Karpas-422 (cell line): ENCODE measurements at regions not wholly inside any gene's neighbourhood (a gene's known extent, or its start where the extent isn't known, plus 50 kb on each side); places are given as distances from the start of the nearest gene placed in this dataset.

Experiments
- DNase-seq: peaks from one replicate; pipeline ENCODE4 v3.0.0-alpha.2; 2015
- H2AFZ ChIP-seq: fragments of 200-600 bp; sonication (generic); 2 replicates; pipeline ENCODE4 v1.6.1; 2014; ENCODE audit warnings: antibody characterized with exemption, low read length, mixed read lengths
- H3K27ac ChIP-seq: fragments of 200-600 bp; sonication (generic); 2 replicates; pipeline ENCODE4 v1.5.1; 2014; ENCODE audit warnings: mild to moderate bottlenecking, low read length, moderate library complexity
- H3K27me3 ChIP-seq: fragments of 200-600 bp; sonication (generic); 2 replicates; pipeline ENCODE4 v1.6.1; 2014; ENCODE audit warnings: low read length, mixed read lengths
- H3K36me3 ChIP-seq: fragments of 200-600 bp; sonication (generic); 2 replicates; pipeline ENCODE4 v1.6.1; 2014; ENCODE audit warnings: low read length, mixed read lengths; ENCODE audit not compliant: insufficient read depth
- H3K4me1 ChIP-seq: fragments of 200-600 bp; sonication (generic); 2 replicates; pipeline ENCODE4 v1.6.1; 2014; ENCODE audit warnings: mild to moderate bottlenecking, low read length, mixed read lengths
- H3K4me2 ChIP-seq: fragments of 200-600 bp; sonication (generic); 2 replicates; pipeline ENCODE4 v1.6.1; 2014; ENCODE audit warnings: low read length, low read depth, mild to moderate bottlenecking; ENCODE audit not compliant: poor library complexity, severe bottlenecking
- H3K4me3 ChIP-seq: fragments of 200-600 bp; sonication (generic); 2 replicates; pipeline ENCODE4 v1.5.1; 2014; ENCODE audit warnings: mild to moderate bottlenecking, antibody characterized with exemption, low read length, mixed read lengths
- H3K79me2 ChIP-seq: fragments of 200-600 bp; sonication (generic); 2 replicates; pipeline ENCODE4 v1.6.1; 2014; ENCODE audit warnings: mild to moderate bottlenecking, low read length, mixed read lengths
- H3K9ac ChIP-seq: fragments of 200-600 bp; sonication (generic); 2 replicates; pipeline ENCODE4 v1.6.0; 2014; ENCODE audit warnings: low read length
- H3K9me2 ChIP-seq: fragments of 200-600 bp; sonication (generic), shearing (Covaris generic); replicated peaks from 2 replicates; pipeline ENCODE4 v1.6.0; 2014; ENCODE audit warnings: mild to moderate bottlenecking, low read length, moderate library complexity; ENCODE audit not compliant: insufficient read depth
- H3K9me3 ChIP-seq: fragments of 300-700, 200-600 bp; sonication (generic); 2 replicates; pipeline ENCODE4 v1.6.1; 2014; ENCODE audit warnings: low read length, mixed read lengths
- H4K20me1 ChIP-seq: fragments of 200-600 bp; sonication (generic); 2 replicates; pipeline ENCODE4 v1.6.1; 2014; ENCODE audit warnings: mild to moderate bottlenecking, antibody characterized with exemption, low read length, low read depth; ENCODE audit not compliant: insufficient read depth

DNA sequence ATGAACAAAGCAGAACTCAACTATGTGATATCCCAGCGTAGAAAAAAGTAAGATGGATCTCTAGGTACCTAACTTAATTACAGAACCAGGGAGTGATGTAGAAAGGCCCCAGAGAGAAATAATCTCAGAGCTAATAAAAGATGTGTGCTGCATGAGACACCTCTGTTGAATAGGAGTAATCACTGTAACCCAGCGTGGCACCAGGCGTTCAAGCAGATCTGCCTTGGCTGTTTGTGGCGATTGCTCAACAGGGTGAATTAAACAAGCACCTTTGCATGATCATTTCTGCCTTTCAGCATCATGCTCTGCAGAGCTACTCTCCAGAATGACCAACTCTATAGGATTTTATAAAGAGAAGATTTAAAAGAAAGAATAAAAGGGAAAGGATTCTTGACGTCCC is 81.7 kb upstream of the KCNIP4 start:
- Histone ChIP-seq H3K9me3 (peaks cover 32% of the 10 kb centered on the region), H3K4me2 (no peak overlapping the region), H3K4me1 (no peaks in the 10 kb centered on the region), H3K4me3 (no peak overlapping the region), H3K27ac (no peak overlapping the region), H3K36me3 (no peaks in the 10 kb centered on the region), H3K79me2 (no peaks in the 10 kb centered on the region), H4K20me1 (no peaks in the 10 kb centered on the region), H2AFZ (no peak overlapping the region), H3K9ac (no peak overlapping the region), H3K9me2 (no peaks in the 10 kb centered on the region), H3K27me3 (no peaks in the 10 kb centered on the region)
- DNase-seq = no peak

DNA sequence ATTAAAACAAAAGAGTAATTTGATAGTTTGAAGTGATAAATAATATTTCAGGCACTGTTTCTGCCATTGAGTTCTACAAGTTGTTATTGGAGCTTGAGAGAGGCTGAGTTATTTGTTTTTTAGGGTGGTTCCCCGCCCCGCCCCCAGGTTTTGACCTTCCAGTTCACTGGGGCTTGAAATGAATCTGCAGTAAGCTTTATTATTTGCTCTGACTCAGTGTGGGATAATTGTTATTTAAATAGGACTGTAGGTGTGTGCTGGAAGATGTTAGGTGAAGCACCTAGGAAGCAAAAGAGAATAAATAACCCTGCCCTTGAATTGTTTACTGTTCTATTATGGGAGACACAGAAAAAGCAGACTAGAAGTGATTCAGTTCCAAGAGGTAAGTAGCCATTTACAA is 81.2 kb upstream of the KCNIP4 start:
- no peak overlapping the region for H3K4me3 ChIP-seq
- no peak overlapping the region for H3K4me2 ChIP-seq
- no peaks in the 10 kb centered on the region for H3K79me2 ChIP-seq
- H3K9ac ChIP-seq = no peak overlapping the region
- H3K9me2 ChIP-seq = no peaks in the 10 kb centered on the region
- no peaks in the 10 kb centered on the region for H3K4me1 ChIP-seq
- H3K27me3 ChIP-seq = no peaks in the 10 kb centered on the region
- no peaks in the 10 kb centered on the region for H4K20me1 ChIP-seq
- peaks cover 32% of the 10 kb centered on the region for H3K9me3 ChIP-seq
- H3K27ac ChIP-seq = no peak overlapping the region
- no peaks in the 10 kb centered on the region for H3K36me3 ChIP-seq
- no peak for DNase-seq
- no peak overlapping the region for H2AFZ ChIP-seq

DNA sequence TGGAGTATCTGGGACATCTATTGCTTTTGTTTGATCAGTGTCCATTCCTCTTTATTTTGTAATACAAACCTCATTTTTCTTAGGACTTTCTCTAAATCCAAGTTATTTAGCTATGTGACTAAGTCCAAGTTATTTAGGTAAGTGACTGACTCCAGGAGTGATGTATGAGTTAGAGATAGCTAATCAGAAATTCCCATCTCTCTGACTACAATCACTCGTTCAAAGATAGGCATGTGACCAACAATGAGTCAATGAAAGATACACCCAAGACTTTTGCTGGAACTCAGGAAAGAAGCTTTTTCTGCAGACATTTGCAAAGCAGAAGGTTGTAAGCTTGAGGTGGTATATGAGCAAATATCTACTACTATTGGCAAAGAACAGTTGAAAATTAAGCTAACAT is 72.5 kb upstream of the KCNIP4 start:
- H3K27ac ChIP-seq = no peak overlapping the region
- no peaks in the 10 kb centered on the region for H3K9me2 ChIP-seq
- DNase-seq = no peak
- no peaks in the 10 kb centered on the region for H3K36me3 ChIP-seq
- H3K9ac ChIP-seq = no peak overlapping the region
- no peak overlapping the region for H3K4me3 ChIP-seq
- H3K4me1 ChIP-seq = no peaks in the 10 kb centered on the region
- no peaks in the 10 kb centered on the region for H3K79me2 ChIP-seq
- H3K4me2 ChIP-seq = no peak overlapping the region
- H3K27me3 ChIP-seq = no peaks in the 10 kb centered on the region
- H4K20me1 ChIP-seq = no peaks in the 10 kb centered on the region
- H3K9me3 ChIP-seq = peaks cover 25% of the 10 kb centered on the region
- no peak overlapping the region for H2AFZ ChIP-seq

DNA sequence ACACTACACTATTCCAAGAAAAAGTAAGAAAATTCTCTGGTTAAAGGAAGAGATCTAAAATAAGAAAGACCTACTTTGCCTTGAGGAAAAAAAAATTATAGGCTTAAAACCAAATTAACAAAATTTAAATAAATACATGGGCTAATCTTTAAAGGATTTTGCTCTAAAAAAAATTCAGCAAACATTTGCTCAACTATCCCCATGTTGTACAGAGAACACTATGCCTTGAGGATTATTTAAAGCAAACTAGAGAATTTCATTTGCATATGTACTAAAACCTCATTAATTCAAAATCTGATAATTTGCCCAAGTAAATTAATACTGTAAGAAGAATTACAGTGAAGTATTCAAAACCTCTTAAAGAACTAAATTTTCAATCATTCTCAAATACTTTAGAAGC is 71.6 kb upstream of the KCNIP4 start:
- Histone ChIP-seq H3K36me3 (no peaks in the 10 kb centered on the region), H3K4me1 (no peaks in the 10 kb centered on the region), H3K4me3 (no peak overlapping the region), H3K9me2 (no peaks in the 10 kb centered on the region), H4K20me1 (no peaks in the 10 kb centered on the region), H2AFZ (no peak overlapping the region), H3K27me3 (no peaks in the 10 kb centered on the region), H3K27ac (no peak overlapping the region), H3K9me3 (peaks cover 23% of the 10 kb centered on the region), H3K9ac (no peak overlapping the region), H3K79me2 (no peaks in the 10 kb centered on the region), H3K4me2 (no peak overlapping the region)
- no peak for DNase-seq

DNA sequence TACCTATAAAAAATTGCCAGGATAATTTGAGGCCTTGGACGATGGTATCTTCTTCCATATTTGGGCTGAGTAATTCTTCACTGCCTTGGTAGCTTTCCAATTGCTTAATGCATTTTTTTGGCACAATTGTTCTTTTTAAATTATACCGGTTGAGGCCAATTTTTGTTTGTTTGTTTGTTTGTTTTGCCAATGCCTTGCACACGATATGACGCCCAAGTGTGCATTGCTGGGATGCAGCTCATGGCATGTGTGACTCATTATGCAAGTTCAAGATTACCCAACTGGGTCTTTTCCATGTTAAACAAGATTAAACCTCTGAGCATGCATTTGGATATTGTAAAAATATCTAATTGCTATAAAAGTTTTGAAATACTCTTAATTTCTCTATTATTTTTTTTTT is 71.1 kb upstream of the KCNIP4 start:
- no peak overlapping the region for H2AFZ ChIP-seq
- no peaks in the 10 kb centered on the region for H3K27me3 ChIP-seq
- no peak overlapping the region for H3K4me3 ChIP-seq
- no peaks in the 10 kb centered on the region for H3K9me2 ChIP-seq
- no peak overlapping the region for H3K4me2 ChIP-seq
- no peak for DNase-seq
- H3K9me3 ChIP-seq = peaks cover 23% of the 10 kb centered on the region
- H3K27ac ChIP-seq = no peak overlapping the region
- no peaks in the 10 kb centered on the region for H4K20me1 ChIP-seq
- H3K36me3 ChIP-seq = no peaks in the 10 kb centered on the region
- no peak overlapping the region for H3K9ac ChIP-seq
- no peaks in the 10 kb centered on the region for H3K79me2 ChIP-seq
- H3K4me1 ChIP-seq = no peaks in the 10 kb centered on the region

DNA sequence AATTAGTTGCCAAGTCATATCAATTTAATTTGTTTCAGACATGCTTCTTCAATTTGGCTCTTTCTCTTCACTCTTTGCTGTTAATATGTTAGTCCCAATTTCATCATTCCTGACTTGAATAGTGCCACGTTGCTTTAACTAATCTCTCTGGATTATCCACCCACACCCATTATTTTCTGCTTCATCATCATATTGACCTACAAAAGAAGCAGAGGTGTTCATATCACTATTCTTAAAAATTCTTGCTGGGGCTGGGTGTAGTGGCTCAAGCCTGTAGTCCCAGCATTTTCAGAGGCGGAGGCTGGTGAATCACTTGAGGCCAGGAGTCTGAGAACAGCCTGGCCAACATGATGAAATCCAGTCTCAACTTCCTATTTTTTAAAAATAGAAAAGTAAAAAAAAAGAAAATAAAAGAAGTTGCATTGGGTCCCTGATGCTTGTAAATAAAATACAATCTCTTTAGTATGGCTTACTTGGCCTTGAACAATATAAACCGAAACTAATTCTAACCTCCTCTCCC is 65.7 kb upstream of the KCNIP4 start:
- Histone ChIP-seq H3K4me1 (no peaks in the 10 kb centered on the region), H4K20me1 (no peaks in the 10 kb centered on the region), H3K9ac (no peak overlapping the region), H3K27ac (no peak overlapping the region), H3K9me3 (peaks cover 5% of the 10 kb centered on the region), H3K4me3 (no peak overlapping the region), H3K27me3 (no peaks in the 10 kb centered on the region), H3K79me2 (no peaks in the 10 kb centered on the region), H3K4me2 (no peak overlapping the region), H2AFZ (no peak overlapping the region), H3K36me3 (no peaks in the 10 kb centered on the region), H3K9me2 (no peaks in the 10 kb centered on the region)
- DNase-seq = no peak

DNA sequence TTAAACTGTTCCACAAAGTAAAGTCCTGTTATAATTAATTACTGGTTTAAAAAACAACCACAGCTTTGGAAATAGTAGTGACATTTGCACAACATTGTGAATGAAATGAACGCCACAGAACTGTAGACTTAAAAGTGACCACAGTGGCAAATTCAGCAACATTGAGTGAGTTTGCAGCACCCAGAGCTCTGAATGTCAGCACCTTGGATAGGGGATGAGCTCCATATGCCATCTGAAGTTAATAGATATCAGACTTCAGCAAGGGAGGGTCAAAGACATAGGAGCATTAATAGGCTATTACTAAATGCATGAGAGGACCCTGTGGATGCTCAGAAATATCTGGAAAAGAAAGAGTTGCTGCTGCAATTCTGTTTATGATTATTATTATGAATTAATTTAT is 55.3 kb upstream of the KCNIP4 start:
- no peak for DNase-seq
- Histone ChIP-seq H2AFZ (no peak overlapping the region), H3K9ac (no peak overlapping the region), H3K27me3 (no peaks in the 10 kb centered on the region), H3K79me2 (no peaks in the 10 kb centered on the region), H3K27ac (no peak overlapping the region), H3K4me1 (no peaks in the 10 kb centered on the region), H3K4me2 (no peak overlapping the region), H3K9me3 (peaks cover 24% of the 10 kb centered on the region), H3K9me2 (no peaks in the 10 kb centered on the region; the same call in 1 of the 2 replicates), H3K36me3 (no peaks in the 10 kb centered on the region), H3K4me3 (no peak overlapping the region), H4K20me1 (no peaks in the 10 kb centered on the region)
